Nephron (organoid): ENCODE measurements at regions not wholly inside any gene's neighbourhood (a gene's known extent, or its start where the extent isn't known, plus 50 kb on each side); places are given as distances from the start of the nearest gene placed in this dataset.
"Not testable (repeated sequence)": the region's sequence is repeated elsewhere in the genome, so short reads cannot be mapped to it uniquely, and the experiment has no call there.

Source experiments
- H3K27ac Mint-ChIP-seq, 3 experiments: 2 replicates each; pipeline ENCODE4 v1.8.0; 2020; ENCODE audit warnings: mixed read lengths in 3 of 3, mild to moderate bottlenecking in 2 of 3, moderate library complexity in 1 of 3
- H3K27me3 Mint-ChIP-seq: 2 replicates; pipeline ENCODE4 v1.8.0; 2021; ENCODE audit warnings: low read depth, mild to moderate bottlenecking, moderate library complexity, mixed read lengths
- H3K36me3 Mint-ChIP-seq: 2 replicates; pipeline ENCODE4 v1.8.0; 2020; ENCODE audit warnings: low read depth, mixed read lengths
- H3K4me1 Mint-ChIP-seq: 2 replicates; pipeline ENCODE4 v1.8.0; 2020; ENCODE audit warnings: mixed read lengths
- H3K4me3 Mint-ChIP-seq, 3 experiments: 2 replicates each; pipeline ENCODE4 v1.8.0; 2020; ENCODE audit warnings: mild to moderate bottlenecking in 3 of 3, mixed read lengths in 3 of 3, moderate library complexity in 2 of 3
- H3K9me3 Mint-ChIP-seq: 2 replicates; pipeline ENCODE4 v1.8.0; 2020; ENCODE audit warnings: mixed read lengths
- CTCF ChIP-seq, 3 experiments: fragments of 200-600 bp; sonication (generic); IDR thresholded peaks; one replicate each; pipeline ENCODE4 v1.5.0; 2021; ENCODE audit warnings: antibody characterized with exemption in 3 of 3; ENCODE audit not compliant: unreplicated experiment in 3 of 3

GRCh38 chr6:63464060-63464459 is 108.2 kb upstream of the LOC128125822 start:
- H3K9me3 Mint-ChIP-seq: no peaks in the 10 kb centered on the region
- H3K27me3 Mint-ChIP-seq: no peaks in the 10 kb centered on the region
- TF ChIP-seq CTCF (IDR thresholded peaks at IDR 0.05; ENCODE audit: unreplicated experiment in 3 of 3): no peak
- no peak overlapping the region for H3K27ac Mint-ChIP-seq
- H3K36me3 Mint-ChIP-seq: no peaks in the 10 kb centered on the region
- H3K4me1 Mint-ChIP-seq: no peaks in the 10 kb centered on the region
- no peak overlapping the region for H3K4me3 Mint-ChIP-seq

DNA sequence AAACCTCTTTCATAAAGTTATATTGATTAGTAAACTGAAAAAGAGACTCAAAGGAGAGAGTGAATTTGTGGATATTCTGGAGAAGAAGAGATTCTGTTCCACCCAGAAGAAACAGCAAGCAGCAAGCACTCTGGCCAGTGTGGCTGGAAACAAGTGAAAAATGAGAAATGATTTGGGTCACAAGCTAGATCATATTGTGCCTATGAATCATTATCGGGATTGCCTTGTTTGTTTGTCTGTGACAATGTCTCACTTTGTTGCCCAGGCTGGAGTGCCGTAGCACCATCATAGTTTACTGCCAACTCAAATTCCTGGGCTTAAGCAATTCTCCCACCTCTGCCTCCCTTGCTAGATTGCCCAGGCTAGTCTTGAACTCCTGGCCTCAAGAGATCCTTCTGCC is 106.5 kb upstream of the LOC128125822 start:
- no peaks in the 10 kb centered on the region for H3K4me1 Mint-ChIP-seq
- no peak for TF ChIP-seq CTCF (IDR thresholded peaks at IDR 0.05; ENCODE audit: unreplicated experiment in 3 of 3)
- no peak overlapping the region for H3K27ac Mint-ChIP-seq
- no peaks in the 10 kb centered on the region for H3K27me3 Mint-ChIP-seq
- H3K36me3 Mint-ChIP-seq: no peaks in the 10 kb centered on the region
- H3K4me3 Mint-ChIP-seq: no peak overlapping the region
- no peaks in the 10 kb centered on the region for H3K9me3 Mint-ChIP-seq

- H3K27ac Mint-ChIP-seq: no peak overlapping the region
- no peak overlapping the region for H3K4me3 Mint-ChIP-seq
- H3K27me3 Mint-ChIP-seq: no peaks in the 10 kb centered on the region
- no peaks in the 10 kb centered on the region for H3K36me3 Mint-ChIP-seq
- no peak for TF ChIP-seq CTCF (IDR thresholded peaks at IDR 0.05; ENCODE audit: unreplicated experiment in 3 of 3)
- no peaks in the 10 kb centered on the region for H3K9me3 Mint-ChIP-seq
- no peaks in the 10 kb centered on the region for H3K4me1 Mint-ChIP-seq
Observed at GRCh38 chr6:63466242-63466733, 106.0 kb upstream of the LOC128125822 start.

GRCh38 chr6:63467247-63467954 is 104.9 kb upstream of the LOC128125822 start:
- H3K4me3 Mint-ChIP-seq: no peak overlapping the region
- H3K9me3 Mint-ChIP-seq: peaks cover 6% of the 10 kb centered on the region
- H3K36me3 Mint-ChIP-seq: no peaks in the 10 kb centered on the region
- H3K4me1 Mint-ChIP-seq: no peaks in the 10 kb centered on the region
- no peak for TF ChIP-seq CTCF (IDR thresholded peaks at IDR 0.05; ENCODE audit: unreplicated experiment in 3 of 3)
- no peak overlapping the region for H3K27ac Mint-ChIP-seq
- no peaks in the 10 kb centered on the region for H3K27me3 Mint-ChIP-seq

DNA sequence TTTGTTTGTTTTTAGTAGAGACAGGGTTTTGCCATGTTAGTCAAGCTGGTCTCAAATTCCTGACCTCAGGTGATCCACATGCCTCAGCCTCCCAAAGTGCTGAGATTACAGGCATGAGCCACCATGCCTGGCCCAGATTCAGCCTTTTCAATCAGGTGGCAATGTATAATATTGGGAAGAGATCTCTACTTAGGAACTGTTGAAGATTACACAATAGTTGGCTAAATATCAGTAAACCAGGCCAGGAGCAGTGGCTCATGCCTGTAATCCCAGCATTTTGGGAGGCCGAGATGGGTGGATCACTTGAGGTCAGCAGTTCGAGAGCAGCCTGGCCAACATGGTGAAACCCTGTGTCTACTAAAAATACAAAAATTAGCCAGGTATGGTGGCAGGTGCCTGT is 101.1 kb upstream of the LOC128125822 start:
- H3K9me3 Mint-ChIP-seq, H3K36me3 Mint-ChIP-seq, H3K27me3 Mint-ChIP-seq, H3K27ac Mint-ChIP-seq, H3K4me3 Mint-ChIP-seq, H3K4me1 Mint-ChIP-seq: not testable (repeated sequence)

GRCh38 chr6:63471654-63472053 is 100.6 kb upstream of the LOC128125822 start:
- Mint-ChIP-seq H3K27me3 (no peaks in the 10 kb centered on the region), H3K9me3 (peaks cover 6% of the 10 kb centered on the region), H3K27ac (no peak overlapping the region), H3K36me3 (no peaks in the 10 kb centered on the region), H3K4me1 (no peaks in the 10 kb centered on the region), H3K4me3 (no peak overlapping the region)
- TF ChIP-seq CTCF (IDR thresholded peaks at IDR 0.05; ENCODE audit: unreplicated experiment in 3 of 3): no peak
